ENCODE measurements at regions not wholly inside any gene's neighbourhood (a gene's known extent, or its start where the extent isn't known, plus 50 kb on each side); places are given as distances from the start of the nearest gene placed in this dataset.

GRCh38 chr9:134228649-134229048 lies 64.3 kb upstream of the RNU6ATAC start:
- no peak for DNase-seq

GRCh38 chr9:134229466-134230091 lies 65.2 kb upstream of the RNU6ATAC start:
- DNase-seq: no peak

GRCh38 chr9:134230092-134230941 lies 66.0 kb upstream of the RNU6ATAC start:
- DNase-seq: no peak

GRCh38 chr9:134230942-134231325 lies 66.6 kb upstream of the RNU6ATAC start:
- no peak for DNase-seq

GRCh38 chr9:134231330-134231745 lies 67.0 kb upstream of the RNU6ATAC start:
- DNase-seq: no peak

- no peak for DNase-seq
Measured at GRCh38 chr9:134231767-134232166, 67.4 kb upstream of the RNU6ATAC start.

GRCh38 chr9:134233022-134233421 lies 68.7 kb upstream of the RNU6ATAC start:
- DNase-seq: no peak

- DNase-seq: no peak
Measured at GRCh38 chr9:134234001-134234660, 69.8 kb upstream of the RNU6ATAC start.

- DNase-seq: no peak
Measured at GRCh38 chr9:134234687-134235359, 70.5 kb upstream of the RNU6ATAC start.

- DNase-seq: no peak
Measured at GRCh38 chr9:134235366-134235765, 71.0 kb upstream of the RNU6ATAC start.

GRCh38 chr9:134236001-134236421 lies 71.6 kb upstream of the RNU6ATAC start:
- no peak for DNase-seq

- no peak for DNase-seq
Measured at GRCh38 chr9:134236935-134237629, 72.7 kb upstream of the RNU6ATAC start.

- DNase-seq: no peak
Measured at GRCh38 chr9:134237630-134238265, 73.4 kb upstream of the RNU6ATAC start.

- DNase-seq: no peak
Measured at GRCh38 chr9:134239130-134239903, 75.0 kb upstream of the RNU6ATAC start.

- DNase-seq: no peak
Measured at GRCh38 chr9:134239939-134240338, 75.6 kb upstream of the RNU6ATAC start.

- DNase-seq: no peak
Measured at GRCh38 chr9:134240361-134240760, 76.0 kb upstream of the RNU6ATAC start.

- no peak for DNase-seq
Measured at GRCh38 chr9:134242706-134243105, 78.3 kb upstream of the RNU6ATAC start.

GRCh38 chr9:134243778-134244467 lies 79.6 kb upstream of the RNU6ATAC start:
- DNase-seq: peak; percentile 39 to 81

GRCh38 chr9:134245179-134245578 lies 80.8 kb upstream of the RNU6ATAC start:
- DNase-seq: peak in 1 of 2 donors; percentile 39

GRCh38 chr9:134247918-134248631 lies 78.2 kb upstream of the RXRA start:
- DNase-seq: no peak
